Testis (tissue), 2 donors: ENCODE measurements at regions not wholly inside any gene's neighbourhood (a gene's known extent, or its start where the extent isn't known, plus 50 kb on each side); places are given as distances from the start of the nearest gene placed in this dataset.

ENCODE experiments used
- POLR2A ChIP-seq: fragments of 450-650 bp; IDR thresholded peaks from one replicate; pipeline ENCODE4 v1.6.1; 2017; ENCODE audit warnings: antibody characterized with exemption, mild to moderate bottlenecking, moderate library complexity
- TF ChIP-seq, protein P1 (sequence below), 3 experiments: fragments of 450-650 bp in 2 of 3; fragments of 200-600 bp in 1 of 3; sonication (generic) in 1 of 3; IDR thresholded peaks; one replicate each; pipeline ENCODE4 v1.5.1; 2016 to 2019; ENCODE audit warnings: antibody characterized with exemption in 3 of 3, mild to moderate bottlenecking in 2 of 3, moderate library complexity in 1 of 3

DNA sequence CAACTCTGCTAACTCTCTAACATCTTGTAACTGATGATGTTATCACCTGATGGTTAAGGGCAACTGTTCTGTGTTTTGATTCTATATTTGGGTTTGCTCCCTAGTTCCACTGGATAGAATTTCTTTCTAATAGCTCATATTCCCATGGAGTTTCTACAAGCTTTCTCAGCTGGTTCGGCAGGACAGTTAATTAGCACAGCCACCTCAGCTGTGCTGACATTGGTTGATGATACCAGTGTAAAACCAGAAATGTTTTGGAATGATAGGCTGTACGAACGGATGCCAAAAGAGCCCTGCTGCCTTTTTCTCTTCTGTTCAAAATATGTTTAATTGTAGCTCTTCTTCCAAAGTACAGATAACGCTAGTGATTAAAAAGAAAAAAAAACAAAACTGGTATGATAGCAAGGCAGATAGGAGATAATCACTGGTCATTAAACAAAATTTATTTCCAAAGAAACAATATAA, 440.5 kb upstream of the ZNF608 start:
- TF ChIP-seq, protein P1, sequence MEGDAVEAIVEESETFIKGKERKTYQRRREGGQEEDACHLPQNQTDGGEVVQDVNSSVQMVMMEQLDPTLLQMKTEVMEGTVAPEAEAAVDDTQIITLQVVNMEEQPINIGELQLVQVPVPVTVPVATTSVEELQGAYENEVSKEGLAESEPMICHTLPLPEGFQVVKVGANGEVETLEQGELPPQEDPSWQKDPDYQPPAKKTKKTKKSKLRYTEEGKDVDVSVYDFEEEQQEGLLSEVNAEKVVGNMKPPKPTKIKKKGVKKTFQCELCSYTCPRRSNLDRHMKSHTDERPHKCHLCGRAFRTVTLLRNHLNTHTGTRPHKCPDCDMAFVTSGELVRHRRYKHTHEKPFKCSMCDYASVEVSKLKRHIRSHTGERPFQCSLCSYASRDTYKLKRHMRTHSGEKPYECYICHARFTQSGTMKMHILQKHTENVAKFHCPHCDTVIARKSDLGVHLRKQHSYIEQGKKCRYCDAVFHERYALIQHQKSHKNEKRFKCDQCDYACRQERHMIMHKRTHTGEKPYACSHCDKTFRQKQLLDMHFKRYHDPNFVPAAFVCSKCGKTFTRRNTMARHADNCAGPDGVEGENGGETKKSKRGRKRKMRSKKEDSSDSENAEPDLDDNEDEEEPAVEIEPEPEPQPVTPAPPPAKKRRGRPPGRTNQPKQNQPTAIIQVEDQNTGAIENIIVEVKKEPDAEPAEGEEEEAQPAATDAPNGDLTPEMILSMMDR (IDR thresholded peaks at IDR 0.05) = no peak
- no peak for TF ChIP-seq POLR2A
